Right lobe of liver (tissue), 6 donors: ENCODE measurements at regions not wholly inside any gene's neighbourhood (a gene's known extent, or its start where the extent isn't known, plus 50 kb on each side); places are given as distances from the start of the nearest gene placed in this dataset.

Source experiments
- ATAC-seq, 4 donors: fragments of 200-7000 bp; cut with Tn5 transposase; one replicate each; pipeline ENCODE4 v1.9.1; 2020; ENCODE audit warnings: mild to moderate bottlenecking in 4 of 4, moderate library complexity in 4 of 4
- DNase-seq, 3 donors: peaks; one replicate each; pipeline ENCODE4 v3.0.0-alpha.2; 2020
- H3K27ac ChIP-seq, 3 donors: fragments of 200-600 bp; one replicate each; pipeline ENCODE4 v1.8.0; 2022
- H3K27me3 ChIP-seq, 2 donors: fragments of 200-600 bp; one replicate each; pipeline ENCODE4 v1.8.0; 2022
- H3K36me3 ChIP-seq, 4 donors: fragments of 200-600 bp; sonication (generic) in 1 of 4; one replicate each; pipeline versions ENCODE4 v1.5.1 to v1.8.0; 2017 to 2022; ENCODE audit warnings: control low read depth in 1 of 4
- H3K4me1 ChIP-seq, 4 donors: fragments of 200-600 bp; sonication (generic) in 1 of 4; one replicate each; pipeline versions ENCODE4 v1.5.1 to v1.8.0; 2017 to 2022; ENCODE audit warnings: control low read depth in 1 of 4
- H3K4me3 ChIP-seq, 3 donors: fragments of 200-600 bp; one replicate each; pipeline ENCODE4 v1.8.0; 2022
- H3K9me3 ChIP-seq, 4 donors: fragments of 200-600 bp; sonication (generic) in 1 of 4; one replicate each; pipeline versions ENCODE4 v1.5.1 to v1.8.0; 2017 to 2022; ENCODE audit warnings: control low read depth in 1 of 4
- POLR2A ChIP-seq: fragments of 450-650 bp; IDR thresholded peaks from one replicate; pipeline ENCODE4 v1.6.1; 2017; ENCODE audit warnings: antibody characterized with exemption, mild to moderate bottlenecking
- WGBS: methylation state at CpG from one replicate; pipeline ENCODE4 v1.1.6; 2018; ENCODE audit warnings: low coverage, low lambda C conversion rate; ENCODE audit not compliant: insufficient coverage; ENCODE audit errors: missing lambda C conversion rate; 5-methylcytosine and 5-hydroxymethylcytosine counted together
- intact Hi-C, 2 donors: fragments of 100-400 bp; cut with DNase I; formaldehyde crosslinking; loops; one replicate each; pipeline versions ENCODE4 v1.11.2 to v1.14.1; 2022
- TF ChIP-seq, protein P1 (sequence below), 4 donors: fragments of 200-600 bp in 3 of 4; fragments of 450-650 bp in 1 of 4; IDR thresholded peaks; one replicate each; pipeline versions ENCODE4 v1.5.1 to v1.8.0; 2016 to 2022; ENCODE audit warnings: antibody characterized with exemption in 4 of 4, mild to moderate bottlenecking in 2 of 4
- donor health status: DM: no; HTN: yes; CAD: no.
- donor health status: DM: no; HTN: no; CAD: no.
- donor health status: DM: no; HTN: no; CAD: no.
- donor health status: DM: no; HTN: yes; CAD: no.
- donor health status: DM: no; HTN: yes; CAD: no.

DNA sequence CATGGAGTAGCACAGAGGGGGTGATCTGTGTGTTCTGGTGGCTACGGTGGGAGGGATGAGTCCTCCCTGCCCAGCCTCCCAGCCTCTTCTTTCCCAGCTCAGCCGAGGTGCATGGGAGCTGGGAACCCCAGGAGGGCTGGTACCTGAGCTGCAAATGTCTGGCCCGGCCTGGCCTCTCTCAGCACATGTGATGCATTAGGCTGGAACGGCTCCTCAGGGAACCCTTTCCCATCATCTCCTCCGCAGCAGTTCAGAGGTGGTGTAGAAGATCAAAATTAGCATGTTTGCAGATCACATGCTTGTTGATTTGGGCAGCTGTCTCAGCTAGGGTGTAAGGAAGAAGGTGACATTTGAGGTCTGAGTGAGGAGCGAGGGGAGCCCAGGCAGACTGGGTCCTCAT lies 126.6 kb downstream of the EMX2 start:
- no peaks in the 10 kb centered on the region for H3K4me1 ChIP-seq
- H3K27me3 ChIP-seq: no peaks in the 10 kb centered on the region
- ATAC-seq (no peak), DNase-seq (no peak)
- no peaks in the 10 kb centered on the region for H3K36me3 ChIP-seq
- no peaks in the 10 kb centered on the region for H3K9me3 ChIP-seq
- no peak overlapping the region for H3K27ac ChIP-seq
- 60% methylated on average over 2 of the region's 6 CpGs for WGBS
- no peak for TF ChIP-seq POLR2A
- TF ChIP-seq, protein P1, sequence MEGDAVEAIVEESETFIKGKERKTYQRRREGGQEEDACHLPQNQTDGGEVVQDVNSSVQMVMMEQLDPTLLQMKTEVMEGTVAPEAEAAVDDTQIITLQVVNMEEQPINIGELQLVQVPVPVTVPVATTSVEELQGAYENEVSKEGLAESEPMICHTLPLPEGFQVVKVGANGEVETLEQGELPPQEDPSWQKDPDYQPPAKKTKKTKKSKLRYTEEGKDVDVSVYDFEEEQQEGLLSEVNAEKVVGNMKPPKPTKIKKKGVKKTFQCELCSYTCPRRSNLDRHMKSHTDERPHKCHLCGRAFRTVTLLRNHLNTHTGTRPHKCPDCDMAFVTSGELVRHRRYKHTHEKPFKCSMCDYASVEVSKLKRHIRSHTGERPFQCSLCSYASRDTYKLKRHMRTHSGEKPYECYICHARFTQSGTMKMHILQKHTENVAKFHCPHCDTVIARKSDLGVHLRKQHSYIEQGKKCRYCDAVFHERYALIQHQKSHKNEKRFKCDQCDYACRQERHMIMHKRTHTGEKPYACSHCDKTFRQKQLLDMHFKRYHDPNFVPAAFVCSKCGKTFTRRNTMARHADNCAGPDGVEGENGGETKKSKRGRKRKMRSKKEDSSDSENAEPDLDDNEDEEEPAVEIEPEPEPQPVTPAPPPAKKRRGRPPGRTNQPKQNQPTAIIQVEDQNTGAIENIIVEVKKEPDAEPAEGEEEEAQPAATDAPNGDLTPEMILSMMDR (IDR thresholded peaks at IDR 0.05): no peak
- H3K4me3 ChIP-seq: no peak overlapping the region
- intact Hi-C loops: no loop called here

DNA sequence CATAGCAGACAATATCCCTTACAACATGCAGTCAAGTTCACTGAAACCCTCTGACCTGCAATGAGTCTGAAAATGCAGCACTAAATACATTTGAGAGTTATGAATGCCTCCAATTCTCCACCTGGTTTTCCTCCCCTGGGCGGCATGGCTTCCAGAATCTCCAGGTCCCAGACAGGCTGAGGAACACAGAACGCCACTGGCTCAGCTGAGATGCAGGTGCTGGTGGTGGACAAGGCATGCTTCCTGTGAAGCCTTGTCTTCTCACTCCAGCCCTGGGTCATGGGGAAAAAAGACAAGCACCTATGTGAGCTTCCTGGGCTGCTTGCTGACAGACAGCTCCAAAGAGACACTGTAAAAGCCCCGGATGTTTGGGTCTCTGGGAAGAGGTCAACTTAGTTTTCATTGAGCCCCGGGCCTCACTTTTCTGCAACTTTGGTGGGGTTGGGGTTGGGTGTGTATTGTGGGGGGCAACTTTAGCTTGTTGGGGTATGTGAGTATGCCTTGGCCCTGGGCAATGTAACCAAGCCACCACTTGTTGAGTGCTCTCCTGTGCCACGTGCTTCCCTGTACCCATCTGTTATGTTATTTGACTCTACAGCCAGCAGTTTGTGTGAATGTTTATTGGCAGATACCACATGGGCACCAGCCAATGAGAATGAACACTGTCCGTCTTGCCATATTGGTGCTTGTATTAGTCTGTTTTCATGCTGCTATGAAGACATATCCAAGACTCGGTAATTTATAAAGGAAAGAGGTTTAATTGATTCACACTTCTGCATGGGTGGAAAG lies 127.8 kb downstream of the EMX2 start:
- 86% methylated on average over 3 of the region's 7 CpGs for WGBS
- Histone ChIP-seq H3K9me3 (no peaks in the 10 kb centered on the region), H3K36me3 (no peaks in the 10 kb centered on the region), H3K4me1 (no peaks in the 10 kb centered on the region), H3K4me3 (no peak overlapping the region), H3K27ac (no peak overlapping the region), H3K27me3 (no peaks in the 10 kb centered on the region)
- TF ChIP-seq, protein P1 (IDR thresholded peaks at IDR 0.05): no peak
- no peak for TF ChIP-seq POLR2A
- intact Hi-C loops: no loop called here
- ATAC-seq (no peak), DNase-seq (no peak)

DNA sequence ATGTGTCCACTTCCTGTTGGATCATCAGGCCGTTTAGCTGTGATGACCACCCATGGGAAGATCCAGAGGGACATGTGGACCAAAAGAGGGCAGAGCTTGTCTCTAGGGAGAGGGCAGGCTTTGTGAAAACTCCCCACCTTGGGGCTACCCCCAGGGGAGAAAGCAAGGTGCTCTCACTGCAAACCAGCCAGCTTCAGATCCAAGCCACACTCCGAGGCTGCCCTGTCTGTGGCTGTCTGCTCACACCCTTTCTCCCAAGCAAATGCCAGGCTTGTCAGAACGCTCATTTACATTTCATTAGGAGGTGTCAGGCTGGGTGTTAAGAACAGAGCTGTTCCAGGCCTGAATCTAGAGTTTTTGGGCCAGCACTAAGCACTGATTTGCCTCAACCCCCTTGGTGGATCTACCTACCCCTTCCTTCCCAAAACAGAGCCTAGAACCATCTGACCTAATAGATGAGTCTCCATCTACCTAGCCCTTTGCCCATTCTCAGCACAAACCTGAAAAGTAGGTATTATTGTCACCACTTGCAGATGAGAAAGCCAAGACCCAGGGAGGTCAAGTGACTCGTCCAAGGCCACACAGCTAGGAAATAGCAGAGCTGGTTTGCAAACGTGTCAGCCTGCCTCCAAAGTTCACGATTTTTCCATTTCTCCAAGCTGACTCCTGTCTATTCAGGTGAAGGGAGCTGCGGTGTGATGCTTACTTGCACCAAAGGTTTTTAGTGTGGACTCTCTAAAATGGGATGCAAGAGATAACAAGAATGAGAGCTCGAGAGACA lies 130.9 kb downstream of the EMX2 start:
- Histone ChIP-seq H3K27me3 (no peaks in the 10 kb centered on the region), H3K4me1 (no peaks in the 10 kb centered on the region), H3K27ac (no peak overlapping the region), H3K9me3 (no peaks in the 10 kb centered on the region), H3K36me3 (no peaks in the 10 kb centered on the region), H3K4me3 (no peak overlapping the region)
- TF ChIP-seq, protein P1 (IDR thresholded peaks at IDR 0.05): no peak
- no peak for TF ChIP-seq POLR2A
- 44% methylated on average over 6 of the region's 8 CpGs for WGBS
- intact Hi-C loops: no loop called here
- no peak for ATAC-seq
- no peak for DNase-seq

DNA sequence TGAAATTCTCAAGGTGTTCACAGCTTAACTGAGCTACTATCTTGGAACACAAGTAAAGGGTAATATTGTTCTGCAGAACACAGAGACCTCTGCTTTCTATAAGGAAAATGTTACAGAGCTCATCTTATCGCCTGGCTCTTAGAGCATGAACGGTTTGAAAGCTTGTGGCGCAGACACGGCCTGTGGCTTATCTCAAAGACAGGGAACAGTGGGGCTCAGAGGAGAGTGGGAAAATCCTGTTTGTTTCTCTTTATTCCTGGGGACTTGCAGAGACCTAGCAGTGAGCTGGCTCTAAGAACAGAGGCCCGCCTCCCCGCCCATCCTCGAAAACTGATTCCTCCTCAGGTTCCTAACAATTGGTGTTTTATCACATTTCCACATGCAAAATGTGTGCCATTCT lies 131.7 kb downstream of the EMX2 start:
- no peaks in the 10 kb centered on the region for H3K27me3 ChIP-seq
- H3K9me3 ChIP-seq: no peaks in the 10 kb centered on the region
- H3K4me3 ChIP-seq: no peak overlapping the region
- H3K27ac ChIP-seq: no peak overlapping the region
- TF ChIP-seq, protein P1 (IDR thresholded peaks at IDR 0.05): no peak
- no peak for TF ChIP-seq POLR2A
- H3K36me3 ChIP-seq: no peaks in the 10 kb centered on the region
- DNase-seq (no peak), ATAC-seq (no peak)
- 79% methylated on average over 7 of the region's 7 CpGs for WGBS
- intact Hi-C loops: no loop called here
- H3K4me1 ChIP-seq: no peaks in the 10 kb centered on the region
